ENCODE measurements at regions not wholly inside any gene's neighbourhood (a gene's known extent, or its start where the extent isn't known, plus 50 kb on each side); places are given as distances from the start of the nearest gene placed in this dataset.

DNA sequence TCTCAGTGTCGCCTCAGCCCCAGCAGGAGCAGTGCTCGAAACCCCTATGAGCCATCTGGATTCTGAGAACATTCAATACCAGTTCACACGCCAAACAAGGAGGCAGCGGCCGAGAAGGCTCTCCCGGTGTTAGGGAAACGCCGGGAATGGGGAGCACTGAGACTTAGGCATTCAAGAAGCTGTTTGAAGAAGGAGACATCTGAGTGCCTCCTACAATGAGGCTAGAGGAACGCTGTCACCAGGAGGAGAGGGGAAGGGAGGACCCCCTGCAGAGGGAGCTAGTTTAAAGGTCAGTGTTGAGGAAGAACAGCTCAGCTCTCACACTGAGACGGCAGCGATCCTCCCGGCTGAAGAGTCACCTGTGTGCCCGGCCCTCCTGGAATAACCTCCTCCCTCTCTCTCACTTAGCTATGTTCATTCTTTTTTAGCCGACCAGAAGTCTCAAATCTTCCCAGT, 69.9 kb downstream of the SERPINA3 start:
- no peak for DNase-seq

DNA sequence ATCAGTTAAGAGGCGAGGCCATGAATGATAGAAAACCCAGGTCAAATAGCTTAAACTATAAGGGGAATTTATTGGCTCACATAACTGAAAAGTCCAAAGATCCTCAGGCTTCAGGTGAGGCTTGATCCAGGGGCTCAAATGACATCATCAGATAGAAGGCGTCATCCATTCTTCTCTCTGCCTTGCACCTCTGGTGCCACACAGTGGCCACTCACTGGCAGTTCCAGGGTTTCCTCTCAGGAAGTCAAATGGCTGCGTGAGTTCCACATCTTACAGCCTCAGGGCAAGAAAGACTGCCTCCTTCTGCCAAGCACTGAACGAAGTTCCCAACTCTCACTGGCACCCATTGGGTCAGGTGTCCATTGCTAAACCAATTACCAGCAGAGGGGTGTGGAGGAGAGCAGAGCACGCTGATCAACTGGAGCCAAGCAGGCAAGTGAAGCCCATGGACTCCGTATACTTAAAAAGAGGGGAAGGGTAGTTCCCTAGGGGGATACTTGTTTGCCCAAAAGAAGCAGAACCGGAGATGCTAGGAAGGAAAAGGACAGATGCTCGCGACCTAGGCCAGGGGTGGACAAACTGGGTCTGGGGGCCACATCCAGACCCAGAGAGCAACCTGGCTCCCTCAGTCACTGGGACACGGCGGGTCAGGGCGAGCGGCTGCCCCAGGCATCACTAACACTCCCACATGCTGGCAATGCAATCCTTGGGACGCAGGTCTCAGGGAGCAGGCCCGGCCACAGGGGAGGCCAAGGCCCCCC, 69.3 kb downstream of the SERPINA3 start:
- DNase-seq: peak; percentile 3

DNA sequence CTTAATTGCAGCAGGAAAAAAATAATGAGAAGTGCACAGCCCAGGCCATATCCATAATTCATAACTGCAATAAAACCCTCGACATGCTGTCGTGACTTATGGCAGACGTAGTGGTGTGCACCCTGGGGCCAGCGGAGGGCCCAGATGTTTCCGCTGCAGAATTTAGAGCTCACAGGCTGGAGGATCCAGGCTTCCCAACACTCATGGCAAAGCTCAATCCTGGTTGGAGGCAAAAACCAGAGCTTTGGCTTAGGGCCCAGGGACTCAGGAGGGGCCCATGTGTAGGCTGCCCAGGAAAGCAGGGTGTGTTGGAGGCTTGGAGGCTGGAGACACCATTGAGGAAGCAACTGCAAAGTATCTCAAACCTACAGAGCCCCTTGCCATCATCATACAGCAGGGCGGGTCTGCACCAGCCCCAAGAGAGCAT, 68.7 kb downstream of the SERPINA3 start:
- DNase-seq: no peak

DNA sequence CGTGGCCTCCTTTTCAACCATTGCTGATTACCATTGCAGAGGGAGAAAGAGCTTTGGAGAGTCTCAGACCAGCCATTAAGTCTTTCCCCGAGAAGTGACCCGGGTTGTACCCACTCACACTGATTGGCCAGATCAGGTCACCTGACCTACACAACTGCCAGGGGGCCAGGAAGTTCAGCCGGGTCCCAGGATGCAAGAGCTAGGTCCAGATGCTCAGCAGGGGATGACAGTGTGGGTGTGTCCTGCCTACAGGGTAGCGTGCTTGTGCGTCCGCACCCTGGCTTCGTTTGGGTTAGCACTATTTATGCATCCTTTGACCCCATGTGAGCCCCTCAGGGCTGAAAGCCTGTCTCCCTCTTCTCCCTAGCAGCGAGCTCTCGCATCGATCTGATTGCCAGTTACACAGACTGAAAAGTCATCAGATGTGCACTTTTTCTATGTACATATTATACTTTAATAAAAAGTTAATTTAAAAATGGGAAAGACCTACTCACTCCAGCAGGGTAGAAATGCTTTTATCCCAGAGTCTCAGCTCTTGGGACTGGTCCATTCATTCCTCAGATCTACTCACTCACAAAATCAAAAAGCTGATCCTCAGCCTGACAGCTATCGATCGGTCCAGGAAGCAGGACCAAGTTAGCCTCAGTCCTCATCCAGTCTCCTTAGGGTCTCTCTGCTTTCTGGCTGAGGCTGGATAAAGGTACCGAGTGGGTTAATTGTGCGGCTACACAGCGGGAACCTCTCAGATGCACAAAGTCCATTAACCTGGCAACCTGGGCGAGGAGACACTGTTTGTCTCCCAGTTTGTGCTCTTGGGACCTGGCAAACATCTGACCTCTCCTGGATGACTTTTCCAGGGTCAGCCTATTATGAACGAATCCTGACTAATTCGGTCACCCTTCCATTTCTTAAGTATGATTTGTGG, 68.0 kb downstream of the SERPINA3 start:
- DNase-seq: no peak

DNA sequence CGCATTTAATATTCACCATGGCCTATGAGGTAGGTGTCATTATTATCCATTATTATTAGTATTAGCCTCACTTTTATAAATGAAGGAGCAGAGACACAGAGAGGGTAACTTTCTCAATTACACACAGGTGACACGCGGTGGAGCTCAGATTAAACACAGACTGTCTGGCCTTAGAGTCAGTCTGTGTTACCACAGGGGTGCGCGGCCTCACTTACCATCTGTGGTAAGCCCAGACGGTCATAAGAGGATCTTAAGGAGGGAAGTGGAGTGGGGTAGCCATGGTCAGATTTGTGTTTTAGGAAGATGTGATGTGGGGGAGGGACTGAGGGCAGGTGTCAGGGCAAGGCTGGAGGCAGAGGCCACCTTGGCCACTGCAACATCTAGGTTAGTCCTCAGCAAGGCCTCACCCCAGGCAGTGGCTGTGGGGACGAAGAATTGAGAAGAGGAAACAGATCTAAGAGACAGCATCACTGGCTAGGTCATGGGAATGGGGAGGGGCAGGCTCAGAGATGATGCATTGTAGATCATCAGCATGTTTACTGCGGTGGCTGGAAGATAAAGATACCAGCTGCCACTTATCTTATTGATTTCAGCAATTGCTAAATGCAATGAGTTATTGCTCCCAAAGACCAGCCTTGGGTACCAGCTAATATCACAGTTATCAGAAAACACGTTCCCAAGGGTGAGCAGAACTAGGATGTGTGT, 67.1 kb downstream of the SERPINA3 start:
- no peak for DNase-seq

DNA sequence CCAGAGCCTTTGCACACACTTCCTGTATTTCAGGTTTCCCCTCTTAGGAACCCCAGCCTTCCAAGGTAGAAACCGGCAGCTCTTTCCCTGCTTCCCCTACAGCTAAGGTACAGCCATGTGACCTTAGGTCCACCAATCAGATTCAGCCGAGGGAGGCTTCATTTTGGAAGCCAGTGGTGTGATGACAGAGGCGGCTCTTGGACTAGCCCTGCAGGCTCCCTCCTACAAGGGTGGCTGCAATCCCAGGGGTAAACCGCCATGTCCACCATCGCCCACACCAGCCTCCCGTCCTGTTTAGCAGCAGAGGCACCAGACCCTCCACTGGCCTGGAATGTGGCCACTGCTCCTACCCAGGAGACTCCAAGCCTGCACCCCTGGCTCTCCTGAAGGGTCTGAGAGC, 65.6 kb downstream of the SERPINA3 start:
- DNase-seq: no peak

DNA sequence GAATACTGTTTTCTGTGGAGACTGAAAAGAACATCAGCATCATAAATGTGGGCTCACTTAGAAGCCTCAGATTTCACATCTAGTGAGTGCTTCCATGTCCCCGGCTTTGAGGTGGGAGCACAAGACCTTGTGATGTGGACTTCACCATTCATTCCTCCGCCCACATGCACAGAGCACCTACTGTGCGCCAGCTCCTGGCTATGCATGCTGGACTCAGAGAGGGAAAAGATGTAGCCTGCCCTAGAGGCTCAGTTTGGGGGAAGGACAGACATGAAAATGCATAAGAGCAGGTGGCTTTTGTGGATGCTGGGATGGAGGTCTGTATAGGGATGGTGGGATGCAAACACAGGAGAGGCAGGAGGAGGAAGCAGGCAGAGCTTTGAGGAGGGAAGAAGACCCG, 65.0 kb downstream of the SERPINA3 start:
- no peak for DNase-seq

DNA sequence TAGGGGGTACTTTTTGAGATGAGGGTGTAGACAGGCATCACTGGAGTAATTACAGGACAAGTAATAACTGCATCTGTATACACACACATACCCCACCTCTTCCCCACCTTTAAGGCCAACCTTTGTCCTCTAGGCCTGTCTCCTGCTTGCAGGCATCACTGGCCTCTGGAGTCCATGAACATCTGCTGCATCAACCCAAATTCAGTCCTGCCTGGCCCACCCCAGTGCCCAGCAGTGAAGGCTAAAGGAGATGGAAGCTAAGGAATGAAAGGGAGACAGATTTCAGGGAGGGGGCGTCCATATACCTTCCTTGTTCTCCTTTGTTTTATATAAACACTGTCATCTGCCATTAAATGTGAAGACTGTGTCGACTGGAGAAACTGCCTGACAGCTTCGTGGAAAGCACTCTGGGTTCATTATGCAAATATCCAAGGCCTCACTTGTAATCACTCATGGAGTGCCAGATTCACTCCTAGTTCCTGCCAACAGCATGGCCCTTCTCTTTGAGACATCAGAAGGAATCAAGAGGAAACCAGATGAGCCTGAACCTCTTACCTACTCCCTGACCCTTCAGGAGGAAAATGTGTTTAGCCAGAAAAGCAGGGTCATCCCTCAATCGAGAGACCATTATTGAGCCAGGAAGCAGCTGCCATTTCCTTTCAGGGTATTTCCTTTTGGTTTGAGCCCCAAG, 64.4 kb downstream of the SERPINA3 start:
- DNase-seq: no peak

DNA sequence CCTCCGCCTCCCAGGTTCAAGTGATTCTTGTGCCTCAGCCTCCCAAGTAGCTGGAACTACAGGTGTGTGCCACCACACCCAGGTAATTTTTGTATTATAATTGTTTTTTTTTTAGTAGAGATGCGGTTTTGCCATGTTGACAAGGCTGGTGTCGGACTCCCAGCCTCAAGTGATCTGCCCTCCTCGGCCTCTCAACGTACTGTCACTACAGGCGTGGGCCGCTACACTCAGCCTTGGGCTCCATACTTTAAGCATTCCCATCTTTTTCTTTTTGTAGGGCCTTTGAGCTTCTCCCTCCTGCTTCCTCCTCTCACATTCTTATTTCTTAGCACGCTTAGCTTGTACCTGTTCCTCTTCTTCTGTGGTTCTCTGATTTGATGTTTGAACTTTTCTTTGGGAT, 62.8 kb downstream of the SERPINA3 start:
- DNase-seq: no peak

DNA sequence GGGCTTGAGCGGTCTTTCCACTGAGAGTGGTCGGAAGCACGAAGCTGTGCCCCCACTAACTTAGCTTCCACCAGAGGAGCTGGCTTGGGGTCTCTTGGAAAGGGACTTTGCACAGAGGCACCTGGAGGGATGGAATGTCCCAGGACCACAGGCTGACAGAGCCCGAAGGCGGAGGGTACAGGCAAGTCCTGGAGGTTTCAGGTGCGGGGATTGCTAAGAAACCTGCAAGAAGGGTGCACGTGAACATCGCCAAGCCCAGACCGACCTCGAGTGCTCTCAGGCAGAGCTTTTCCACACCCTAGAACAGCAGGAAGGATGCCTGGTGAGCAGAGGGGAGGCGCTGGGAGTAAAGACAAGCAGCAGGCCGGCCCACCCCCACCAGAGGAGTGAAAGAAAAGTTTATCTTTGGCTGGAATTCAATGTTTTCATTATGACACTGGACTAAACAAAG, 61.6 kb downstream of the SERPINA3 start:
- DNase-seq: no peak
